ENCODE measurements at regions not wholly inside any gene's neighbourhood (a gene's known extent, or its start where the extent isn't known, plus 50 kb on each side); places are given as distances from the start of the nearest gene placed in this dataset.
"Not testable (repeated sequence)": the region's sequence is repeated elsewhere in the genome, so short reads cannot be mapped to it uniquely, and the experiment has no call there.

DNA sequence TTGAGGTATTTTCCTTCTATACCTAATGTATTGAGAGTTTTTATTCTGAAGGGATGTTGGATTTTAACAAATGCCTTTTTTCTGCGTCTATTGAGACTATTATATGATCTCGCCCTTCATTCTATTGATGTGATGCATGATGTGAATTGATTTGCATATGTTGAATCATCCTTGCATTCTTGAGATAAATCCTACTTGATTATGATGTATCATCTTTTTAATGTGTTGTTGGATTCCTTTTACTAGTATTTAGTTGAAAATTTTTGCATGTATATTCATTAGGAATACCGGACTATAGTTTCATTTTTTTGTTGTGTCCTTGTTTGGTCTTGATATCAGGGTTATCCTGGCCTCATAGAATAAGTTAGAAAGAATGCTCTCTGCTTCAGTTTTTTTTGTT is 169.7 kb downstream of the NPR3 start:
- no peak for TF ChIP-seq POLR2A (IDR thresholded peaks at IDR 0.05; ENCODE audit: low read depth, low read length)
- DNase-seq (ENCODE audit: insufficient read length, low spot score) (no peak), FAIRE-seq (peak; percentile 20)

GRCh38 chr5:32887390-32887789 is 176.3 kb downstream of the NPR3 start:
- no peak for DNase-seq (ENCODE audit: insufficient read length, low spot score)
- no peak for TF ChIP-seq POLR2A (IDR thresholded peaks at IDR 0.05; ENCODE audit: low read depth, low read length)
- FAIRE-seq: peak; percentile 27

GRCh38 chr5:32889078-32889477 is 178.0 kb downstream of the NPR3 start:
- FAIRE-seq (no peak), DNase-seq (ENCODE audit: insufficient read length, low spot score) (no peak)
- no peak for TF ChIP-seq POLR2A (IDR thresholded peaks at IDR 0.05; ENCODE audit: low read depth, low read length)

- FAIRE-seq (no peak), DNase-seq (ENCODE audit: insufficient read length, low spot score) (no peak)
- TF ChIP-seq POLR2A (IDR thresholded peaks at IDR 0.05; ENCODE audit: low read depth, low read length): no peak
Observed at GRCh38 chr5:32903613-32904012, 192.5 kb downstream of the NPR3 start.

- TF ChIP-seq POLR2A (IDR thresholded peaks at IDR 0.05; ENCODE audit: low read depth, low read length): no peak
- DNase-seq (ENCODE audit: insufficient read length, low spot score): no peak
- no peak for FAIRE-seq
Observed at GRCh38 chr5:32908641-32909040, 197.5 kb downstream of the NPR3 start.

- FAIRE-seq: no peak
- TF ChIP-seq POLR2A (IDR thresholded peaks at IDR 0.05; ENCODE audit: low read depth, low read length): no peak
- DNase-seq (ENCODE audit: insufficient read length, low spot score): no peak
Observed at GRCh38 chr5:32909207-32909606, 198.1 kb downstream of the NPR3 start.

DNA sequence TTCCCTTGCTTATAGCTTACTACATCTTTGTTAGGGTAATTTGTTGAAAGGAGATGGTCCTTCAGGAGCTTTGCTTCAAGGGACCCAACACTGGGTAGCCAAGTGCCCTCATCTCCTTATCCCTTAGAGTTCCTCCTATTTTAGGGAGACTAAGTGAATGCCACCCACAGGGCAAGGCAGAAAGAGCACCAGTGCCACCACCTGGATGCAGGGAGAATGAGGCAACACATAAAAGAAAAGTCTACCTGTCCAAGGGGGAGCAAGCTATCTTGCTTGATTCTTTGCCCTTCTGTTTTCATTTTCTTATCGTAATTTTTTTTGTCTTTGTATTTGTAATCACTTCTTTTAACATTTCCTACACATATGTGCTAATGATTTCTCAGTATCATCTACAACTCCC is 205.5 kb downstream of the NPR3 start:
- peak; percentile 73 for FAIRE-seq
- no peak for TF ChIP-seq POLR2A (IDR thresholded peaks at IDR 0.05; ENCODE audit: low read depth, low read length)
- DNase-seq (ENCODE audit: insufficient read length, low spot score): no peak

DNA sequence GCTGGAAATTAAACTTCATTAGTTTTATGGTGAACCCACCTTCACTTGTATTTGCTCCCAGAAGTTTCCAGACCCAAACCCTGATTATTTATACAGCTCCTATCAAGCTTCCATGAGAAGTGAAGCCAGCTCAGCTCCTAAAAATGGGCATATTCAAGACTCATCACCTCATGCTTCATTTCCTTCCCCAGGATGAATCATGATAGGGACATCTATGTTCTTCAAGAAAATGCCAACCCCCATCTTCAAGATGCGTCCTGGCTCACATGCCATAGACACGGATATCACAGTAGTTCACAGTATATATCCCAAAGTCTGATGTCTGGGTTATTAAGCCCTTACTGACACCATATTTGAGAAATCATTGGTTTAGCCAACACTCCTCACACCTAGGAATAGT is 217.6 kb downstream of the NPR3 start:
- no peak for TF ChIP-seq POLR2A (IDR thresholded peaks at IDR 0.05; ENCODE audit: low read depth, low read length)
- FAIRE-seq (peak; percentile 83), DNase-seq (ENCODE audit: insufficient read length, low spot score) (no peak)

GRCh38 chr5:32931438-32931837 is 220.3 kb downstream of the NPR3 start:
- not testable (repeated sequence) for DNase-seq (ENCODE audit: insufficient read length, low spot score); FAIRE-seq

GRCh38 chr5:32932241-32932935 is 221.3 kb downstream of the NPR3 start:
- DNase-seq (ENCODE audit: insufficient read length, low spot score) (no peak), FAIRE-seq (no peak)
- TF ChIP-seq POLR2A (IDR thresholded peaks at IDR 0.05; ENCODE audit: low read depth, low read length): no peak

GRCh38 chr5:32933692-32934091 is 222.6 kb downstream of the NPR3 start:
- no peak for FAIRE-seq
- no peak for TF ChIP-seq POLR2A (IDR thresholded peaks at IDR 0.05; ENCODE audit: low read depth, low read length)
- DNase-seq (ENCODE audit: insufficient read length, low spot score): no peak

DNA sequence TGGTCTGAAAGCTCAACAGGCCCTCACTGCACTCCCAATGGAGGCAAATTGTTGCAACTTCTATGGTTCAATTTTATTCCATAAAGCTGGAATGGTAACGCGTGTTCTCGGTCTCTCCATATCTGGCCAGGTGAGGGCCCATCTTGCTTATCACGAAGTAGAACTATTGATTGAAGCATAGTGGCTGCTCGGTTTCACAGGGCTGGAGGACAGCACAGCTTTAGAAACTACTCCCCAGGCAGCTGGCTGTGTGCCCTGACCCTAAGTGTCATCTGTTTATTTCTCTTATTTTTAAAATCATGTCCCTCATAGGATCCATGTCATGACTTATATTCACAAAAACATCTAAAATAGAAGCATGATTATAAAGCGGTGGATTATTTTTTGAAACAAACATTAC is 223.4 kb downstream of the NPR3 start:
- no peak for FAIRE-seq
- TF ChIP-seq POLR2A (IDR thresholded peaks at IDR 0.05; ENCODE audit: low read depth, low read length): no peak
- DNase-seq (ENCODE audit: insufficient read length, low spot score): no peak

DNA sequence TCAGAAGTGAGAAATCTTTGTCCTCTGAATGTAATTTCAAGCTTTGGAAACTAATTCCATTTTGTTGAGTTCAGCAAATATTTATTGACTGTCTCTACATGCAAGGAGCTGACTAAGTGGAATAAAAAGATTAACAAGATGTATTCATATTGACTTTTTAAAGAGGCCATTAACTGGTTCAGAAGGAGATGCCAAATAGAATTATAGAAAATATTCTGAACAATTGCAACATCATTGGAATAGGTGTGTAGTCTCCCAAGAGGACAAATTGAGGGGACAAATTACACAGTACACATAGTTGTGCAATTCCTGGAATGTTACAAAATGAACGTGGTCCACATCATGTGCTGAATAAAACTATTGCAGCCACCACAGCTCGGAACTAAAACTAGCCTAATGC is 224.2 kb downstream of the NPR3 start:
- no peak for TF ChIP-seq POLR2A (IDR thresholded peaks at IDR 0.05; ENCODE audit: low read depth, low read length)
- FAIRE-seq: no peak
- no peak for DNase-seq (ENCODE audit: insufficient read length, low spot score)

DNA sequence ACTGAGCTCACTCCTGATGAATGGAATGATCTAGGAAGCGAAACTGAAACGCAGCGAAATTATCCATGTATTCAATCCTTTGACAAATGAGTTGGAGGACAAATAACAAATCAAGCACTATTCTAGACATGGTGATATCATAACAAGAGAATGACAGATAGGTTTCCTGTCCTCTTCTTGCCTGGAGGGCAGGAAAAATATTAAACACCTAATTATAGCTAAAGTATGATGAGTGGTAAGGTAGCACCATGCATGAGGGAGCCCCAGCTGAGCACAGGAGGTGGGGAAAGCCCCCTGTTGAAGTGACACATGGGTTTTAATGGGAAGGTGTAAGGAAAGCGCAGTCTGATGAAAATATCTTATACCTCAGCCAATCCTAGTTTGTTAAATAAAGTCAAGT is 225.2 kb downstream of the NPR3 start:
- DNase-seq (ENCODE audit: insufficient read length, low spot score) (no peak), FAIRE-seq (no peak)
- no peak for TF ChIP-seq POLR2A (IDR thresholded peaks at IDR 0.05; ENCODE audit: low read depth, low read length)

DNA sequence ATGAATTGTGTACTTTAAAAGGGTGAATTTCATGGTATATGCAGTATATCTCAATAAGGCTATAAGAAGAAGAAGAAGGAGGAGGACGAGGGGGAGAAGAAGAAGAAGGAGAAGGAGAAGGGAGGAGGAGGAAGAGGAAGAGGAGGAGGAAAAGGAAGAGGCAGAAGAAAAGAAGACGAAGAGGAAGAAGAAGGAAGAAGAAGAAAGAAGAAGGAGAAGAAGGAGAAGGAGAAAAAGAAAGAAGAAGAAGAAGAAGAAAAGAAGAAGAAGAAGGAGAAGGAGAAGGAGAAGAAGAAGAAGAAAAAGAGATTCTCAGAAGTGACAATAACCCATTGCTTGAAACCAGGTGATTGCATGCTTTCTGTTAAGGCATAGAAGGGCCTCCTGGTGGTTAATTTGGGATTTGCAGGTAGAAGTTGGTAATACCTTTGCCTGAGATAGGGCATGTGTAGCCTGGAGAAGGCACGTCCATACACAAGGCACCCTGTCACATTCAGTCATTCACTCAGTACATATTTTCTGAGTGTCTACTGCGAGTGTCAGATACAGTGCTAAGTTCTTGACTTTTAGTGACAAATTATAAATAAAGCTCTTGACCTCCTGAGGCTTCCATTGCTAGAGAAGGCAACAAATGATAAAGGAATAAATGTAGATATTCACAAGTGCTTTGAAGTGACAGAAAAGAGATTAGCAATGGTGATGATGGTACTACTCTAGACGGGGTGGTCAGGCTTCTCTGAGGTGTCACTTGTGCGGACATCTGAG is 231.3 kb downstream of the NPR3 start:
- no peak for TF ChIP-seq POLR2A (IDR thresholded peaks at IDR 0.05; ENCODE audit: low read depth, low read length)
- DNase-seq (ENCODE audit: insufficient read length, low spot score) (peak; percentile 12), FAIRE-seq (no peak)
